Osteocyte (in vitro differentiated cells): ENCODE measurements at regions not wholly inside any gene's neighbourhood (a gene's known extent, or its start where the extent isn't known, plus 50 kb on each side); places are given as distances from the start of the nearest gene placed in this dataset.

Source experiments
- DNase-seq: peaks from one replicate; pipeline ENCODE4 v3.0.0; 2021; ENCODE audit warnings: mixed read lengths; ENCODE audit not compliant: unreplicated experiment; ENCODE audit errors: extremely low spot score
- H3K27ac Mint-ChIP-seq: one replicate; pipeline ENCODE4 v1.8.0; 2021; ENCODE audit warnings: mild to moderate bottlenecking, mixed read lengths; ENCODE audit not compliant: unreplicated experiment
- H3K27me3 Mint-ChIP-seq: one replicate; pipeline ENCODE4 v1.8.0; 2021; ENCODE audit warnings: mixed read lengths; ENCODE audit not compliant: unreplicated experiment
- H3K36me3 Mint-ChIP-seq: one replicate; pipeline ENCODE4 v1.8.0; 2021; ENCODE audit warnings: mixed read lengths; ENCODE audit not compliant: unreplicated experiment
- H3K4me1 Mint-ChIP-seq: one replicate; pipeline ENCODE4 v1.8.0; 2021; ENCODE audit warnings: mixed read lengths; ENCODE audit not compliant: unreplicated experiment
- H3K4me3 Mint-ChIP-seq: one replicate; pipeline ENCODE4 v1.8.0; 2021; ENCODE audit warnings: mild to moderate bottlenecking, moderate library complexity, mixed read lengths; ENCODE audit not compliant: unreplicated experiment
- H3K9me3 Mint-ChIP-seq: one replicate; pipeline ENCODE4 v1.8.0; 2021; ENCODE audit warnings: mixed read lengths; ENCODE audit not compliant: unreplicated experiment
- TF ChIP-seq, protein P1 (sequence below): fragments of 200-600 bp; sonication (generic); IDR thresholded peaks from 2 replicates; pipeline ENCODE4 v1.5.0; 2021; ENCODE audit warnings: antibody characterized with exemption, mild to moderate bottlenecking, moderate library complexity

DNA sequence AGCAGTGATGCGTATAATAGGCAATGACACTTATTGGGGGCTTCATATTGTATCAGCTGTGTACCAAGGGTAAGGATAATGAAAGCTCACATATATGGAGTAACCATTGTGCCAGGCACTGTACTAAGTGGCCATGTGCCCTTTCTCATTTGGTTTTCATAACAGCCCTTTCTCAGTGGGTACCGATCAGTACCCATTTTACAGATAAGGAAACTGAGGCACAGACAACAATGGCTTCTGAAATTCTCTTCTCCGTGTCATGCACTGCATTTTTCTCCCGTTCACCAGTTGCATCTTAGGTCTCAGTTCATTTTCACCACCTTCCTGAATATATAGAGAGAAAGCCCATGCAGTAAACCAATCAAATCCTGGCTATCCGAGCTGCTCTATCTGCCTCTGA lies 216.7 kb upstream of the RBFOX1 start:
- H3K36me3 Mint-ChIP-seq, result no peaks in the 10 kb centered on the region
- H3K27me3 Mint-ChIP-seq, result no peaks in the 10 kb centered on the region
- TF ChIP-seq, protein P1, sequence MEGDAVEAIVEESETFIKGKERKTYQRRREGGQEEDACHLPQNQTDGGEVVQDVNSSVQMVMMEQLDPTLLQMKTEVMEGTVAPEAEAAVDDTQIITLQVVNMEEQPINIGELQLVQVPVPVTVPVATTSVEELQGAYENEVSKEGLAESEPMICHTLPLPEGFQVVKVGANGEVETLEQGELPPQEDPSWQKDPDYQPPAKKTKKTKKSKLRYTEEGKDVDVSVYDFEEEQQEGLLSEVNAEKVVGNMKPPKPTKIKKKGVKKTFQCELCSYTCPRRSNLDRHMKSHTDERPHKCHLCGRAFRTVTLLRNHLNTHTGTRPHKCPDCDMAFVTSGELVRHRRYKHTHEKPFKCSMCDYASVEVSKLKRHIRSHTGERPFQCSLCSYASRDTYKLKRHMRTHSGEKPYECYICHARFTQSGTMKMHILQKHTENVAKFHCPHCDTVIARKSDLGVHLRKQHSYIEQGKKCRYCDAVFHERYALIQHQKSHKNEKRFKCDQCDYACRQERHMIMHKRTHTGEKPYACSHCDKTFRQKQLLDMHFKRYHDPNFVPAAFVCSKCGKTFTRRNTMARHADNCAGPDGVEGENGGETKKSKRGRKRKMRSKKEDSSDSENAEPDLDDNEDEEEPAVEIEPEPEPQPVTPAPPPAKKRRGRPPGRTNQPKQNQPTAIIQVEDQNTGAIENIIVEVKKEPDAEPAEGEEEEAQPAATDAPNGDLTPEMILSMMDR, result no peak
- no peak for DNase-seq
- H3K4me3 Mint-ChIP-seq, result no peak overlapping the region
- no peaks in the 10 kb centered on the region for H3K4me1 Mint-ChIP-seq
- H3K9me3 Mint-ChIP-seq, result peaks cover 48% of the 10 kb centered on the region
- H3K27ac Mint-ChIP-seq, result no peak overlapping the region

DNA sequence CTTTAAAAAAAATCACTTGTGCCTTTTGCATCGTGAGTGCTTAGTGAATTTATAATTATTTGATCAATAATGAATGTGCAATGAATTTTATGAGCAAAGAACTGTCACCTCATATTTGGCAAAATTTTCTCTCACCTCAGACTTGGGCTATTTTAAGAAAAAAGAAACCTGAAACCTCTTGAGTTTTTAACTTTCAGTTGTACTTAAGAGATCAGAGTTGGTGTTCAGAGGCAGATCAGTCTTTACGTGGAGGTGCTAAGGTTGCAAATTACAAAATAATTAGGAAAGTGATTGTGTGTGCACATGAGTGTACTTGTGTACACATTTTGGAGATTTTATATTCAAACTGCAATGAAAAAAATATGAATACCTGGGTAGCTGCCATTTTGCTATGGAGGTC lies 218.7 kb upstream of the RBFOX1 start:
- H3K4me1 Mint-ChIP-seq, result no peaks in the 10 kb centered on the region
- no peaks in the 10 kb centered on the region for H3K27me3 Mint-ChIP-seq
- no peak overlapping the region for H3K27ac Mint-ChIP-seq
- H3K4me3 Mint-ChIP-seq, result no peak overlapping the region
- H3K9me3 Mint-ChIP-seq, result peaks cover 44% of the 10 kb centered on the region
- no peak for DNase-seq
- H3K36me3 Mint-ChIP-seq, result no peaks in the 10 kb centered on the region
- TF ChIP-seq, protein P1, result no peak

GRCh38 chr16:7113395-7113794 lies 219.2 kb upstream of the RBFOX1 start:
- H3K9me3 Mint-ChIP-seq, result peaks cover 44% of the 10 kb centered on the region
- H3K27me3 Mint-ChIP-seq, result no peaks in the 10 kb centered on the region
- TF ChIP-seq, protein P1, result no peak
- H3K27ac Mint-ChIP-seq, result no peak overlapping the region
- no peak for DNase-seq
- H3K36me3 Mint-ChIP-seq, result no peaks in the 10 kb centered on the region
- no peak overlapping the region for H3K4me3 Mint-ChIP-seq
- H3K4me1 Mint-ChIP-seq, result no peaks in the 10 kb centered on the region

DNA sequence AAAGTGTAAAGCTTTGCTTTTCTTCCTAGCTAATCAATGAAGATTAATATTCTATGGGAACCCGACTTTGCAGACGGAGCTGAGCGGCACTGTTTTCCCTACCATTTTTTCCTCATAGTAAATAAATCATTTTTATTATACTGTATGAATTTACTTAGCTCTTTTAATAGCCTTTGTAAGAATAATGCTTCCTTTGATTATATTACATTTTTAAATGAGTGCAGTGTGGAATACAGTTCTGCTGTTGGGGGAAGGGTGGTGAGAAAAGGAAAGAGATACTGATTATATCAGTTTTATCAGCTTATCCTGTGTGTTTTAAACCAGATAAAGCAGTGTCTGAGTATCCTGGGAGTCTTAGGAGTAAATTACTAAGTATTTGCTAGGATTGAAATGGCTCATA lies 221.4 kb upstream of the RBFOX1 start:
- no peaks in the 10 kb centered on the region for H3K27me3 Mint-ChIP-seq
- H3K27ac Mint-ChIP-seq, result no peak overlapping the region
- no peaks in the 10 kb centered on the region for H3K36me3 Mint-ChIP-seq
- no peak for DNase-seq
- peaks cover 40% of the 10 kb centered on the region for H3K9me3 Mint-ChIP-seq
- H3K4me3 Mint-ChIP-seq, result no peak overlapping the region
- TF ChIP-seq, protein P1, result no peak
- no peaks in the 10 kb centered on the region for H3K4me1 Mint-ChIP-seq

- H3K4me3 Mint-ChIP-seq, result no peak overlapping the region
- H3K27ac Mint-ChIP-seq, result no peak overlapping the region
- TF ChIP-seq, protein P1, result no peak
- no peak for DNase-seq
- H3K4me1 Mint-ChIP-seq, result no peaks in the 10 kb centered on the region
- H3K36me3 Mint-ChIP-seq, result no peaks in the 10 kb centered on the region
- H3K9me3 Mint-ChIP-seq, result peaks cover 44% of the 10 kb centered on the region
- no peaks in the 10 kb centered on the region for H3K27me3 Mint-ChIP-seq
Observed at GRCh38 chr16:7107436-7107835, 225.2 kb upstream of the RBFOX1 start.
